Stimulated activated CD4-positive, alpha-beta T cell treated with anti-CD3 and anti-CD28 coated beads, Interleukin-4, amount 100 ng/mL, for 24 hours (primary cell): ENCODE measurements at regions not wholly inside any gene's neighbourhood (a gene's known extent, or its start where the extent isn't known, plus 50 kb on each side); places are given as distances from the start of the nearest gene placed in this dataset.

ENCODE experiments used
- DNase-seq: peaks from one replicate; pipeline ENCODE4 v3.0.0-alpha.2; 2020

- DNase-seq, result no peak
Observed at GRCh38 chr20:57890202-57890800, 180.5 kb upstream of the PMEPA1 start.

GRCh38 chr20:57888591-57888990 lies 178.8 kb upstream of the PMEPA1 start:
- no peak for DNase-seq

GRCh38 chr20:57884956-57885355 lies 175.1 kb upstream of the PMEPA1 start:
- no peak for DNase-seq

- no peak for DNase-seq
Observed at GRCh38 chr20:57883761-57884160, 173.9 kb upstream of the PMEPA1 start.

GRCh38 chr20:57883224-57883623 lies 173.4 kb upstream of the PMEPA1 start:
- DNase-seq, result no peak

GRCh38 chr20:57882451-57883161 lies 172.8 kb upstream of the PMEPA1 start:
- no peak for DNase-seq

GRCh38 chr20:57881466-57882385 lies 171.9 kb upstream of the PMEPA1 start:
- no peak for DNase-seq

GRCh38 chr20:57880571-57880892 lies 170.7 kb upstream of the PMEPA1 start:
- DNase-seq, result no peak

- DNase-seq, result no peak
Observed at GRCh38 chr20:57879779-57880570, 170.2 kb upstream of the PMEPA1 start.

GRCh38 chr20:57879437-57879778 lies 169.6 kb upstream of the PMEPA1 start:
- no peak for DNase-seq

GRCh38 chr20:57878786-57879424 lies 169.1 kb upstream of the PMEPA1 start:
- no peak for DNase-seq

GRCh38 chr20:57877995-57878394 lies 168.2 kb upstream of the PMEPA1 start:
- DNase-seq, result no peak

GRCh38 chr20:57877131-57877824 lies 167.5 kb upstream of the PMEPA1 start:
- DNase-seq, result no peak

- DNase-seq, result no peak
Observed at GRCh38 chr20:57876163-57876562, 166.3 kb upstream of the PMEPA1 start.

- no peak for DNase-seq
Observed at GRCh38 chr20:57874141-57874540, 164.3 kb upstream of the PMEPA1 start.

- no peak for DNase-seq
Observed at GRCh38 chr20:57872816-57873409, 163.1 kb upstream of the PMEPA1 start.

GRCh38 chr20:57871237-57871632 lies 161.4 kb upstream of the PMEPA1 start:
- DNase-seq, result no peak

- no peak for DNase-seq
Observed at GRCh38 chr20:57870597-57871236, 160.9 kb upstream of the PMEPA1 start.

- no peak for DNase-seq
Observed at GRCh38 chr20:57869951-57870315, 160.1 kb upstream of the PMEPA1 start.

GRCh38 chr20:57869291-57869950 lies 159.6 kb upstream of the PMEPA1 start:
- DNase-seq, result no peak

- no peak for DNase-seq
Observed at GRCh38 chr20:57868310-57868709, 158.5 kb upstream of the PMEPA1 start.
